NCI-H2029 (cell line): ENCODE measurements at regions not wholly inside any gene's neighbourhood (a gene's known extent, or its start where the extent isn't known, plus 50 kb on each side); places are given as distances from the start of the nearest gene placed in this dataset.
"Not testable (repeated sequence)": the region's sequence is repeated elsewhere in the genome, so short reads cannot be mapped to it uniquely, and the experiment has no call there.

ENCODE experiments used
- DNase-seq: peaks from one replicate; lab custom pipeline; 2025; lab: John Stamatoyannopoulos, UW

GRCh38 chr3:27629366-27629765 lies 92.8 kb downstream of the EOMES start:
- DNase-seq = no peak

- DNase-seq = no peak
Measured at GRCh38 chr3:27628026-27628750, 93.9 kb downstream of the EOMES start.

- no peak for DNase-seq
Measured at GRCh38 chr3:27626596-27627118, 95.5 kb downstream of the EOMES start.

GRCh38 chr3:27625864-27626263 lies 96.3 kb downstream of the EOMES start:
- DNase-seq = no peak

- DNase-seq = peak; percentile 23
Measured at GRCh38 chr3:27623085-27623753, 98.9 kb downstream of the EOMES start.

GRCh38 chr3:27617552-27617951 lies 104.6 kb downstream of the EOMES start:
- DNase-seq = no peak

- no peak for DNase-seq
Measured at GRCh38 chr3:27616031-27616430, 106.1 kb downstream of the EOMES start.

GRCh38 chr3:27615555-27615954 lies 106.6 kb downstream of the EOMES start:
- no peak for DNase-seq

- no peak for DNase-seq
Measured at GRCh38 chr3:27614592-27614991, 107.5 kb downstream of the EOMES start.

- DNase-seq = no peak
Measured at GRCh38 chr3:27613846-27614500, 108.2 kb downstream of the EOMES start.

- DNase-seq = no peak
Measured at GRCh38 chr3:27610800-27611525, 111.2 kb downstream of the EOMES start.

GRCh38 chr3:27607370-27607769 lies 114.8 kb downstream of the EOMES start:
- DNase-seq = no peak

- no peak for DNase-seq
Measured at GRCh38 chr3:27606537-27606936, 115.6 kb downstream of the EOMES start.

- DNase-seq = not testable (repeated sequence)
Measured at GRCh38 chr3:27601311-27601710, 117.1 kb upstream of the SLC4A7 start.

- DNase-seq = not testable (repeated sequence)
Measured at GRCh38 chr3:27599741-27600140, 115.6 kb upstream of the SLC4A7 start.

- no peak for DNase-seq
Measured at GRCh38 chr3:27596921-27597320, 112.7 kb upstream of the SLC4A7 start.

- DNase-seq = no peak
Measured at GRCh38 chr3:27596334-27596841, 112.2 kb upstream of the SLC4A7 start.

GRCh38 chr3:27594096-27594690 lies 110.0 kb upstream of the SLC4A7 start:
- DNase-seq = no peak

GRCh38 chr3:27593173-27593572 lies 109.0 kb upstream of the SLC4A7 start:
- no peak for DNase-seq

- DNase-seq = no peak
Measured at GRCh38 chr3:27591312-27592210, 107.4 kb upstream of the SLC4A7 start.
